Activated gamma-delta T cell treated with Interleukin-2 at 50 U/mL for 16 hours (primary cell): ENCODE measurements at regions not wholly inside any gene's neighbourhood (a gene's known extent, or its start where the extent isn't known, plus 50 kb on each side); places are given as distances from the start of the nearest gene placed in this dataset.
A peak's percentile ranks its signal among the peaks of the same experiment; 100 is the strongest.
"Not testable (repeated sequence)": the region's sequence is repeated elsewhere in the genome, so short reads cannot be mapped to it uniquely, and the experiment has no call there.

Experiments
- DNase-seq: peaks from one replicate; pipeline ENCODE4 v3.0.0-alpha.2; 2020

DNA sequence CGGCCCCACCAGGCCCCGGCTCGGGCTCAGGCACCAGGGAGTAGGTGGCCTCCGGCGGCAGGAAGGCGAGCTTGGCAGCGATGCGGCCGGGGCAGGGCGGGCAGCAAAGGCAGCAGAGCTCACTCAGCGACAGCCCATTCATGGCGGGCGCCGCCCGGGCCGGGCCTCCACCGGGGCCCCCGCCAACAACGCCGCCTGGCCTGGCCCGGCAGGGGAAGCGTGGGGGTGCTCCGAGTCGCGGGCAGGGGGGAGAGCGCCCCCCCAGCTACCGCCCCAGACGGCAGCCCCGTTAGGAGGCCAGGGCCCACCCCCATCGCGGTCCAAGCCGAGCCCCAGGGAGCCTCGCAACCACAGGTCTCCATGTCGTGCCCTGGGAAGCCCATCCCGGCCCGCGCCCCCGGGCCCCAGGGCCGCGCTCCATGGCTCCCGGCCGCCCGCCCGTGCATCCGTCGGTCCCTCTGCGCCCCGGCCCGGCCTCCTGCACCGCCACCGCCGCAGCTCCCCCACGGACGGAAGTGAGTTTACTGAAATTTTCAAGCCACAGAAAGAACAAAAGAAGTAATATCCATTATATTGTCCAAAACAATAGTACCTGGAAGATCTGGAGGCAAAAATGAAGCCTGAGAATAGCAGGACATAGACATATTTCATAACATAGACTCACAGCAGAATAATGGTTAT is 126.6 kb upstream of the VPREB1 start:
- DNase-seq = not testable (repeated sequence)

DNA sequence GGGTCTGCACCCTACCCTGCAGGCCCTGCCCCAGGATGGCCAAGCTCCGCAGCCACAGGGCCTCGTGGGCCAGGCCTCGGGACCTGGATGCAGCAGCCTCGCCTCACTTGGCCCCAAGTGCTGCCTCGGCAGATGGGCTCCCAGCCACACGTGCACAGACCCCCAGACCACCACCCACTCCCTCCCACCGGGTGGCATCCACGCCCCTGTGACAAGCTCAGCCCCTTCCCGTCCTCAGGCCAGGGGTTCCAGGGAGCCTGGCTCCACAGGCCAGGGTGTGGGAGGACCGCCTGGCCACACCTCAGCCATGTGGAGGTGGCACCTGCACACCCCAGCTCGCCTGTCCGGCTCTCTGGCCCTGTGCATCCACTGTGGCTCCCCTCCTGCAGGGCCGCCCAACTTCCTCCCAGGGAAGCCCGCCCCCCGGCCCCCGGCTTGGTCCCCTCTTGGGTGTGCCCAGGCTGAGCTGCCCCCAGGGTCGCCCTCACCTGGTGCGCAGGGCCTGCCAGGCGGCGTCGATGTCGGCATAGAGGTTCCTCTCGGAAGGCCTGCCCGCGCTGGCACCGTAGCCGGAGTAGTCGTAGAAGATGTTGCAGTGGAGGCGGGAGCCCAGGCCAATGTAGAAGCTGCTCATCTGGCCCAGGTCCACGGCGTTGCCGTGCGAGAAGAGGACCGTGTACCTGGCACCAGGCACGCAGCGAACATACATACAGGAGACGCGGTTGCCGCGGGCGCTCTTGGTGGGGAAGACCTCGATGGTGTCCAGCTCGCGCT is 127.4 kb upstream of the VPREB1 start:
- DNase-seq = not testable (repeated sequence)

DNA sequence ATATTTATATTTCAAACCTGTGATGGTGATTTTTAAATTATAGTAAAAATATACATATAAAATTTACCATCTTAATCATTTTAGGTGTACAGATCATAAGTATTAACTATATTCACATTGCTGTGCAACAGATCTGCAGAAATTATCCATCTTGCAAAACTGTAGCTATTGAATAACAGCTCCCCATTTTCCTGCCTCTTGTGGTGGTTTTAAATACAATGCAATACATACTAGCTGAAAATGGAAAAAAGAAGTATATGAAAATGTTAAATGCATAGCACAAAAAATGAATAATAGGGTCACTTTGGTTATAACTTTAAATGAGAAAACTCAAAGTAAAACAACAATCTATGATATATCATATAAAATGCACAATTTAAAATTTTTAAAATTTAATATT is 130.9 kb upstream of the VPREB1 start:
- no peak for DNase-seq

DNA sequence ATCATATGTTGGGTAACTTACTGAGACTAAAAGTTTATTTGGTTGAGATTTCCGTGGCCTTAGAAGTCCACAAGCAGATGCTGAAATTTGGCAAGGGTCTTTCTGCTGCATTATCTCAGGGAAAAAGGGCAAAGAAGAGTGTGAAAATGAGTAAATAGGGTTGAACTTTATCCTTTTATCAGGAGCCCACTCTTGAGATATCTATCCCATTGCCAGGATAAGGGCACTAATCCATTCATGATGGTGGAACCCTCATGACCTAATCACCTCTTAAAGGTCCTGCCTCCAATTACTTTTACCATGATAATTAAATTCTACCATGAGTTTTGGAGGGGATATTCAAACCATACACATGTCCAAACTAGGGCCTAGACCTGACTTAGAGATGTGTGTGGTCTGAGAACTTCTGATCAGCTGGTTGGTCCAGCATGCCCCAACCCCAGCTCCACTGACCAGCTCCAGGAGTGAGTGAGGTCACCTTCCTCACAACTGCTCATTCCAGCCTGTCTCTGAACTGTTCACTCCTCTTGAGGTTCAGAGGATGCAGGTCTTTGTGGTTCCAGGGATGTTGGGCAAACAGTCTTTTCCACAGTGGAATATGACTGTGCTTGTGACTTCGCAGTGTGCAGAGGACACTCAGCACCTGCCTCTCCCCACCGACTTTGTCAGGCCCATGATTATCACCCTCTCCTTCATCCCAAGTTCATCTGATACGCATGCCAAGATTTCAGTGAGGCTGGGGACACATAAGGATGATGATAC is 130.1 kb upstream of the TOP3B start:
- DNase-seq = no peak

DNA sequence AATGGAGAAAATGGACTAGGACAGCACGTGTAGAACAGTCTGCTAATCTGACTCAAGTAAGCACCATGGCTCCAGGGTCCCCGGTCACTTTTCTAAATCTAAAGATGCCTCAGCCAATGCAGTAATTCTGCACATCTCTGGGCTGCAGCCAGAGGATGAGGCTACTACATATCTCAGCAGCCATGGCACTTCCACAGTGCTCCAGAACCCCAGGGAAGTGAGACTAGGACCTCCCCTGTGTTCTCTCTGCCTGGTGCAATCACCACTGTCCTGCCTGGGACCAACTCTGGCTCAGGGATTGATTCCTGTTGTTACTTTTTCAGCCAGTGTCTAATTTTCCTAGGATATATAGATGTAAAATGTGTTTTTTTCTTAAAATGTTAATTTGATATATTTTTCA is 129.4 kb upstream of the TOP3B start:
- DNase-seq = no peak

DNA sequence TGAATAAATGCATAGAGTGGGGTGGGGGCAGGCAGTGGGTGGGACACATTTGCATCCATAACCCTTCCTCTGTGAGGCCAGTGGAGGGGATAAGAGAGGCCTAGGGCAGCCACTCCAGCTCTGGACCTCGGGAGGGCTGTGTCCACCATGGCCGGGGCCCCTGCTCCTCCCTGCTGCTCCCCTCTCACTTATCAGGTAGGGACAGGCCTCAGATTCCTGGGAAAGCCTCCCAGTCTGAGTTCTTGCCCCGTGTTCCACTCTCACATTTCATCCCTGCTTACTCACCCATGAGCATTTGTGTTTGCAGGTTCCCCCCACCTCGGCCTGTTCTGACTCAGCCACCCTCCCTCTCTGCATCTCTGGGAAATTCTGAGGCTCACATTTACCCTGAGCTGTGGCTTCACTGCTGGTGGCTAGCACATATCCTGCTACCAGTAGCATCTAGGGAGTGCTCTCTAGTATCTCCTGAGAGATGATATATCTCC is 128.7 kb upstream of the TOP3B start:
- no peak for DNase-seq

DNA sequence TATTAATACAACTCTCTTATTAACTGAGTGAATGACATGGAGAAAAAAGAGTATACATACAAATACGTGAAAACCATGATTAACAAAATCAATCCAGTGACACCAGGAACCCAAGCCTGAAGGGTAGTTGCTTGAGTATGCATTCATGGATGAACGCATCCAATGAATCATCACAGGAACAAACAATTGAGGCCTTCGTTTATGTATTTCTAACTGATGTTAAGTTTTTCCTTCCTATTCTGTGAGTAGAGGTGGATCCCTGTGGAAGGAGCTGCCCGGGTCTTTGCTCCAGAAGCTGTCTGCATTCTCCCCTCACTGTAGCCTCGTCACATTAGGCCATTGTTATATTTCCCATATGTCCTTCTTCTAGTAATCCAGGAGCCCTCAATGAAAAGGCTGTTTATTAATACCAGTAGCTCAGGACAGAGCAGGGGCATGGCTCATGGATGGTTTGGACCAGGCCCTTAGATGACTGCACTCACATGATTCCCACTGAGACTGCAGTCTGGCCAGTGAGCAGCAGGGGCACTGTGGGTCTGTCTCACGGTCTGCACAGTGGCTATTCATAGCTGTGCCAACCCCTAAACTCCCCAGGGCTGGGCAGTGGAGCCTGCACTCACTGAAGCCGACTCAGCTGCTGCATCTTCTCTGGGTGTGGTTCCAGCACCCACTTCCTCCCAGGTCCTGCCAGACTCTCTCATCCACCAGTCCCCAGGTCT is 128.1 kb upstream of the TOP3B start:
- DNase-seq = peak; percentile 29

DNA sequence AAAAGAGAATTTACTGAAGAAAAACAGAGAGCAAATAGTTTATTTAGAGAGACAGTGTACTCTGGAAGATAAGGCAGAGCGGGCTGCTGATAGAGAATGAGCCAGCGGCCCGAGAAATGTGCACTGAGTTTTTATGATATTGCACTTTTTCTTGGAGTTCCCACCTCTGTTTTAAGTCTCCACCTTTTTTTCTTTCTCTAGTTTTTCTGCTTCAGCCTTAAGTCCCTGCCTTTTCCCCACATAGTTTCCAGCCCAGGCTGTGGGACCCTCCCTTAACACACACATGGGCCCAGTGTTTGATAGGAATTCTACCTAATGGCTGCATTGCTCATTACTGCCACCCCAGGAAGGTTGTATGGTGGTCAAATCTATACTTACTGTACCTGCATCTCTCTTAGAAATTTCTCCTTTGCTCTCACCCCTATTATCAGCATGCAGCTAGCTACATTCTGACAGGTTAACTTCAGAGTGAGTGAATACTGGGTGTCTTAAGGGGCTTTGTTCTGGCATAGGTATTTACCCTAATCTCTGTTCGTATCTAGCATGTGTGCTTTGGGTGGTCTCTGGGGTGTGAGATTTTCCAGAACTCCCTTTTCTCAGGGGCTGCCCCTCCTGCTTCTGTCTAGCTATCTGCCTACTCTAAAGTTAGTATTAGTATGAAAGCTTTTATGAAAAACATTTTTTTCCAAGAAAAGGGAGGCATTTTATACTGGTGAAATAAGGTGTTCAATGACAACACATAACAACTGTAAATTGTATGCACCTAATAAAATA is 127.3 kb upstream of the TOP3B start:
- DNase-seq = no peak

DNA sequence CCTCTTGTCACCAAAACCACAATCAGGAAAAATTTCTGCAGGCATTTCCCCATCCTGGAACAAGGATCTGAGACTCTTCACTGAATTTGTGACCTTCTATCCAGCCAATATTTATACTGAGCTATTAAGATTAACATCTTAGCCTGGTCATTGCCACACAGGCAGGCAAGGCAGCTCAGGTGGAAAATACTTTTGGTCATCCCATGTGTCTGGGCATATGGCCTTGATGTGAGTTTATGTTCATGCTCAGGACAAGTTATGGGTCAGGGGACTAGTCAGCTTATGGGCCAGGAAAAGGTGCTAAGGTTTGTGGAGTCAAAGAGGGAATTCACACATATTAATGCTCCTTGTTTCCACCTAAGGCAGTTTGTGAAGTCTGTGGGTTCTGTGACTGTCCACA is 124.3 kb upstream of the TOP3B start:
- no peak for DNase-seq

DNA sequence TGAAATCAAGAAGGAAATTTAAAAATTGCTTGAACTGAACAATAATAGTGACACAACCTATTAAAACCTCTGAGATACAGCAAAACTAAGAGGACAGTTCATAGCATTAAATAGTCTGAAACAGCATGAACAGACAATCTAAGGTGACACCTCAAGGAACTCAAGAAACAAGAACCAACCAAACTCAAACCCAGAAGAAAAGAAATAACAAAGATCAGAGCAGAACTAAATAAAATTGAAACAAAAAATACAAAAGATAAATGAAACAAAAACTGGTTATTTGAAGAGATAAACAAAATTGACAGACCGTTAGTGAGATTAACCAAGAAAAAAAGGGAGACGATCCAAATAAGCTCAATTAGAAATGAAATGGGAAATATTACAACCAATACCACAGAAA is 122.8 kb upstream of the TOP3B start:
- DNase-seq = no peak

DNA sequence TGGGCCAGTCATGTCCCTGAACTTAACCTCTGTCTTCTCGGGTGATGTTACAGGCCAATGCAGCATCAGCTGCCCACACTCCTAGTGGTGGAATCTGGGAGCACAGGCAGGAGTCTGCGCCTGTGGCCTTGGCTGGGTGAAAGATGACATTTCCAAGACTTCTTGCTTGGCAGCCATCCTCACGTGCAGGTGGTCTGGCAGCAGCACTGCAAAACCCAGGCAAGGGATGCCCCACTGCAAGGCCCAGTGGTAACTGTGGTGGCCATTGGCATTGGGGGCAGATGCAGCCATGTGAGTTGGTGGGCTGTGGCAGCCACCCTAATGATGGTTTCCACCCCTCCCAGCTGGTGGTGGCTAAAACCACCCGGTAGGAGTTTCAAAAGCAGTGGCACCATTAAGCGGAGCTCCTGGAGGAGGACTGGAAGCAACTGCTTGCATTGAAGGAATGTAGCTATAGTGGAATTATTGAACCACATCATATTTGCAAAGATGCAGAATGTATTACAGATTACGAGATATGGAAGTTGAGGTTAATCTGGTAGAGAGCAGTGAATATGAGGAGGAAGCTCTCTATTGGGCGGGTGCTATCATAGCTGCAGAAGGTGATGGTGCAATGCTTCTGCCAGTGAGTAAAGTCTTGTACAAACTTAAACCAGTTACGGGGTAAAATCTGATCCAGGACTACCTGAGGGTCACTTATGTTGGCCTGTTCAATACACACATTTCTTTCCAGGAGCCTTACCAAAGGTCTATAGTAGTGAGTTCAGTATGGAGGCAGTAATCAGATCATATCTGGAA is 120.7 kb upstream of the TOP3B start:
- no peak for DNase-seq

DNA sequence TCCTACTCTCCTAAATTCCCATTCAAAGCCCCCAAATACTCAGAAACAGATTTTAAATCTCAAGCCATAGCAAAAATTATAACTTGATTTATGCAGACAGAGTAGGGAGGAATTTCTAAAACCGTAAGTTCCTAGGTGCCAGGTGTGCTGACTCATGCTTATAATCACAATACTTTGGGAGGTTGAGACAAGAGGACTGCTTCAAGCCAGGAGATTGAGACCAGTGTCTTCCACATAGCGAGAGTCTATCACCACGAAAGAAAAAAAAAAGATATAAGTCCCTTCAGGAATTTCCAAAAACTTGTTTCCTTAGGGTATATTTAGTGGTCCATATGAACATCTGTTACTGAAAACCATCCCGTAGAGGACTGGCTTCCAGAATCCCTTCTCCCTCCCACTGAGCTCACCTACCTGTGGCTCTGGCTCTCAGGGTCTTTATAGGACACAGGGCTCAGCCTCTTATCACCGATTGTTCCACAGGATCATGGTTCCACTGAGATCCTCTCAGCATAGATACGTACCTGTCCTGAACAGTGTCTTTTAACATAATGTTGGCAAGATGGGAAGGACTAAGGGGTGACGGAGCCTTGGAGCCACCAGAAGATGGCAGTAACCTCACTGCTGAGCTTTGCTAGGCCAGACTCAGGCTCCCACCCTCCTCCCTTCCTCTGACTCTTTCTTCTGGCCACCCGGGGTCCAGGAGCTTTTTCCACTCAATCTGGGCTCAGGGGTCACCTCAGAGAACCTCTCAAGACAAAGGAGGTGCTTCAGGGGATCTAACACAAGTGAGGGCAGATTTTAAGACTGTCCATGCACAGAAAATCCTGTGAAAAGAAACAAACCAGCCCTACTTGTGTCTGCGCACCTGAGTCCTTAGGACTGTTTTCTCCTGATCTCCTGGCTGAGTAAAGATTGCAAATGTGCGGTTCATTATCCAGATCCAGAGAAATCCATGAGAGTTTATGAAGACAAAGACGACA is 117.5 kb upstream of the TOP3B start:
- DNase-seq = no peak

DNA sequence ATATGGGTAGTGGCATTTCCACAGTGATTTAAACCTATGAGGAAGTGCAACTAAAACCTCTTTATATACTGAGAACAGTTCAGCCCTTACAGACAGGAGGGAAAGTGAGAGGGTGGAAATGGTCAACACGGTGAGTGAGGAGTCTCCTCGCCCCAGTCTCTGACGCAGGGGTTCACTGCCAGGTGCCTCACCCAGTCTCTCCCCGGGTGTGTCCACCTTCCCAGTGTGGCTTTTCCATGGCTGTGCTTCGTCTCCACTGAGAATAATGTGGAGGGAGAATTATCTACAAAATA is 116.6 kb upstream of the TOP3B start:
- DNase-seq = no peak

DNA sequence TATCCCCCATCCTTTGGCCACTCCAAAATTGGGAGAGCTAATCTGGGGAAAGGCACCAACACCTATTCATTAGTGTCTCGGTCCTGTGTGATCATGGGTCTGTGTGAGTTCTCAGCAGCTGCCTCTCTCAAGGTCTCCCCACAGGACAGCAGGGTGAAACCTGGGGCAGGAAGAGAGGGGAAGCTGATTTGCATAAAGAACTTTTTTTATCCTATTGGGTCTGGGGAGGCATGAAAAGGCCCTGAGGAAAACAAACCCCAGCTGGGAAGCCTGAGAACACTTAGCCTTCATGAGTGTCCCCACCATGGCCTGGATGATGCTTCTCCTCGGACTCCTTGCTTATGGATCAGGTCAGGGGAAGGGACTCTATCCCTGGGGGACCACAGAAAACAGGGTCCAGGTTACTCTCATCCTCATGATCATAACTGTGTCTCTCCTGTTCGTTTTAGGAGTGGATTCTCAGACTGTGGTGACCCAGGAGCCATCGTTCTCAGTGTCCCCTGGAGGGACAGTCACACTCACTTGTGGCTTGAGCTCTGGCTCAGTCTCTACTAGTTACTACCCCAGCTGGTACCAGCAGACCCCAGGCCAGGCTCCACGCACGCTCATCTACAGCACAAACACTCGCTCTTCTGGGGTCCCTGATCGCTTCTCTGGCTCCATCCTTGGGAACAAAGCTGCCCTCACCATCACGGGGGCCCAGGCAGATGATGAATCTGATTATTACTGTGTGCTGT is 116.0 kb upstream of the TOP3B start:
- no peak for DNase-seq

DNA sequence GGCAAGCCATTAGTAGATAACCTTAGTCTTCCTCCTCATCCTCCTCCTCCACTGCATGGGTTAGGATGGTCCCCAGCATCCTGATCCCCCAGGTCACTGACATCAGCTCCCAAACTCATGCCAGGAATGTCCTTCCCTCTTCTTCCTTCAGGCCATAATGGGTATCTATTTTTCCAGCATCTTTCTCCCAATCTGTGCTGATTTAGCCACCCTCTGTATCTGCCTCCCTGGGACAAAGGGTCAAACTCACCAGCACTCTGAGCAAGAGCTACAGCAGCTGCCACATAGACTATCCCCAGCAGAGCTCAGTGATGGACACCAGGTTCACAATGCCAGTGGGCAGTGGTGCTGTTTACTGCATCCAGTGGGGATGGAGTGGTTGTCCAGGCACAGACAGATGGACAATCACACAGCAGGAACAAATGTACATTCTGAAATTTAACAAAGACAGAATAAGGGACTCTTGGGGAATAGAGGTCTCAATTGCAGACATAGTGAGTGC is 115.2 kb upstream of the TOP3B start:
- DNase-seq = no peak

DNA sequence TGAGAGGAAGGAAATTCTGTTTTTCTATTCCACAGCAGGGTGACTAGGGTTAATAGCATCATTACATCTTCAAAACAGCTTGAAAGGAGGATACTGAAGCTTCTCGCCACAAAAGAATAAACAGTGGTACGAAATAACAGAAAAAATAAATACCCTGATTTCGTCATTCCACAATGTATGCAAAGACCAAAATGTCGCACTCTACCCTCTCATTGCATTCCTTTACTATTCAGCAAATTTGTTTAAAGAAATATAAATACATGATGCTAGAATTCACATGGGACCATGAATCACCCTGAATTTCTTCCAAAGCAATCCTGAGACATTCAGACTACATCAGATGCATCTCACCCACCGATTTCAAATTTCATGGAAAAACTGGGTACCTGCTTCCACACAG is 112.3 kb upstream of the TOP3B start:
- DNase-seq = no peak

DNA sequence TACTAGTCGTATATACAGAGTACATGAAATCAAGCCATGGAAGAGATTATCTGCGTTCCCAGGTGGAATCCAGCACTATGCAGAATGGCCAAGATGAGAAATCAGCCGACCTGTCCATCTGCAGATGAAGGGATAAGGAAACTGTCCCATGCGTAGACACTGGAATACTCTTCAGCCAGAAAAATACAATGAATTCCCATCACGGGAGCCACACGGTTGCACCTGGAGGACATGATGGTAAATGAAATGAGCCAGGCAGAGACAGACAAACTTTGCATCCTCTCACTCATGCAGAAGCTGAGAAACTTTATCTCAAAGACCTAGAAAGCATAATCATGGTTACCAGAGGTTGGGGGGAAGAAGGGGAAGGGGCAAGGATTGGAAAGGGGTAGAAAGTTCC is 111.9 kb upstream of the TOP3B start:
- DNase-seq = no peak

DNA sequence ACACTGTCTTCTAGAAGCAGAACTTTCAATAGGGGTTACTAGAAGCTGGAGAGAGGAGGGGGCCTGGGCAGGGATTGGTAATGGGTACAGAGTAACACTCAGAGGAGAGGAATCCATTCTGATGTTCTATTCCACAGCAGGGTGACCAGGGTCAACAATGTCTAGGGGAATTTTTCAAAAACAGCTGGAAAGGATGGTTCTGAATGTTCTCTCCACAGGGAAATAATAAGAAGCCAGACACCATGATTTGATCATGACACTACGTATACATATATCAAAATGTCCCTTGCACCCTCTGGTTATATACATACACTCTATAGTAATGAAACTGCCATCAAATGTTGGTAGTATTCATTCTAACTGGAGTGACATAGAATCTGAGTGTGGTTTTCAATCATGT is 111.2 kb upstream of the TOP3B start:
- no peak for DNase-seq

DNA sequence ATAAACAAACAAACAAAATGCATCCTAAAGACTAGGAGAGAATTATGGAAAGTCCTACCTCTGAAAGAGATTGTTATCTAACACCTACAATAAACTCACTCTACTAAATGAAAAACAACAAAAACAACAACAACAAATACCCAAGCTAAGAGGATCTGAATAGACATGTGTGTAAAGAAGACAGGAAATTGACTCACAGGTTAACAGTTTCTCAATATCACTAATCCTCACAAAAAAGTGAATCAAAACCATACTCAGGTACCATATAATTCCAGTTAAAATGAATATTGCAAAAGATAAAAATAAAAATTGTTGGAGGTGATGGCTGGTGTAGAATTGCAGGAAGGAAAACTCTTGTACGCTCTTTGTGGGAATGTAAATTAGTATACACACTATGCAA is 110.4 kb upstream of the TOP3B start:
- DNase-seq = no peak

DNA sequence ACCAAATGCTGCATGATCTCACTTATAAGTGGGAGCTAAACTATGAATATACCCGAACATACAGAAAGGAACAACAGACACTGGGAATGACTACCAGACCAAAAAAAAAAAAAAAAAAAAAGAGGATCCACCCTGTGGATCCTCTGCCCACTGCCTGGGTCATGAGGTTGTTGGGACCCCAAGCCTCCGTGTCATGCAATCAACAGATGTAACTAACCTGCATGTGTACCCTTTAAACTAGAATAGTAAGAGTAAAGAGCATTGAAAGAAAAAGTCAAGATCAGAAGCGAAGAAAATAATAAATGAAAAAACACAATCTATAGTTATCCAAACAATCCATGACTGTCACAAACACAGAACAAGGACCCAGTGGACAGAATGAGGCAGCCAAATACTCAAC is 109.5 kb upstream of the TOP3B start:
- no peak for DNase-seq
